Progenitor cell of endocrine pancreas (in vitro differentiated cells): ENCODE measurements at regions not wholly inside any gene's neighbourhood (a gene's known extent, or its start where the extent isn't known, plus 50 kb on each side); places are given as distances from the start of the nearest gene placed in this dataset.

ENCODE experiments used
- DNase-seq: peaks from one replicate; pipeline ENCODE4 v3.0.0; 2021; ENCODE audit warnings: low spot score; ENCODE audit not compliant: unreplicated experiment
- H3K27ac Mint-ChIP-seq: 2 replicates; pipeline ENCODE4 v1.8.0; 2021; ENCODE audit warnings: mild to moderate bottlenecking, moderate library complexity, mixed read lengths
- H3K27me3 Mint-ChIP-seq: 2 replicates; pipeline ENCODE4 v1.8.0; 2021; ENCODE audit warnings: mixed read lengths
- H3K36me3 Mint-ChIP-seq: 2 replicates; pipeline ENCODE4 v1.8.0; 2022; ENCODE audit warnings: mixed read lengths; ENCODE audit not compliant: insufficient read depth
- H3K4me1 Mint-ChIP-seq: 2 replicates; pipeline ENCODE4 v1.8.0; 2021; ENCODE audit warnings: low read depth, mixed read lengths
- H3K4me3 Mint-ChIP-seq: 2 replicates; pipeline ENCODE4 v1.8.0; 2021; ENCODE audit warnings: low read depth, mild to moderate bottlenecking, moderate library complexity, mixed read lengths
- H3K9me3 Mint-ChIP-seq: 2 replicates; pipeline ENCODE4 v1.8.0; 2021; ENCODE audit warnings: low read depth, mixed read lengths
- CTCF ChIP-seq: fragments of 200-600 bp; sonication (generic); IDR thresholded peaks from one replicate; pipeline ENCODE4 v1.5.0; 2021; ENCODE audit warnings: antibody characterized with exemption, mild to moderate bottlenecking; ENCODE audit not compliant: unreplicated experiment

- H3K36me3 Mint-ChIP-seq: no peaks in the 10 kb centered on the region
- no peaks in the 10 kb centered on the region for H3K4me1 Mint-ChIP-seq
- H3K4me3 Mint-ChIP-seq: no peak overlapping the region
- H3K27me3 Mint-ChIP-seq: peaks cover 5% of the 10 kb centered on the region
- peaks cover 5% of the 10 kb centered on the region for H3K9me3 Mint-ChIP-seq
- no peak overlapping the region for H3K27ac Mint-ChIP-seq
- DNase-seq: no peak
- TF ChIP-seq CTCF: no peak
Measured at GRCh38 chr11:128242451-128242850, 344.9 kb downstream of the ETS1 start.

GRCh38 chr11:128240546-128240945 lies 346.8 kb downstream of the ETS1 start:
- no peak overlapping the region for H3K27ac Mint-ChIP-seq
- H3K4me1 Mint-ChIP-seq: no peaks in the 10 kb centered on the region
- H3K27me3 Mint-ChIP-seq: peaks cover 3% of the 10 kb centered on the region
- H3K4me3 Mint-ChIP-seq: no peak overlapping the region
- TF ChIP-seq CTCF: no peak
- DNase-seq: no peak
- peaks cover 5% of the 10 kb centered on the region for H3K9me3 Mint-ChIP-seq
- H3K36me3 Mint-ChIP-seq: no peaks in the 10 kb centered on the region

GRCh38 chr11:128239306-128239705 lies 348.1 kb downstream of the ETS1 start:
- Mint-ChIP-seq H3K4me3 (no peak overlapping the region), H3K4me1 (no peaks in the 10 kb centered on the region), H3K27me3 (peaks cover 3% of the 10 kb centered on the region), H3K36me3 (no peaks in the 10 kb centered on the region), H3K27ac (peak overlapping the region; percentile 6), H3K9me3 (peaks cover 5% of the 10 kb centered on the region)
- TF ChIP-seq CTCF: no peak
- DNase-seq: no peak

- H3K4me3 Mint-ChIP-seq: no peak overlapping the region
- H3K27me3 Mint-ChIP-seq: peaks cover 3% of the 10 kb centered on the region
Measured at GRCh38 chr11:128238521-128239265, 348.7 kb downstream of the ETS1 start.

More at GRCh38 chr11:128238521-128239265, 348.7 kb downstream of the ETS1 start:
- DNase-seq: no peak
- peaks cover 5% of the 10 kb centered on the region for H3K9me3 Mint-ChIP-seq
- no peaks in the 10 kb centered on the region for H3K4me1 Mint-ChIP-seq
- no peak for TF ChIP-seq CTCF
- no peaks in the 10 kb centered on the region for H3K36me3 Mint-ChIP-seq
- peak overlapping the region; percentile 6 for H3K27ac Mint-ChIP-seq
